Ammon's horn (tissue), 1 donor: ENCODE measurements at regions not wholly inside any gene's neighbourhood (a gene's known extent, or its start where the extent isn't known, plus 50 kb on each side); places are given as distances from the start of the nearest gene placed in this dataset.
"Not testable (repeated sequence)": the region's sequence is repeated elsewhere in the genome, so short reads cannot be mapped to it uniquely, and the experiment has no call there.

ENCODE experiments used
- DNase-seq: peaks from one replicate; pipeline ENCODE4 v3.0.0-alpha.2; 2016; ENCODE audit warnings: low spot score

- no peak for DNase-seq
These were observed 2347.1 kb downstream of the PCDH7 start for GRCh38 chr4:33067221-33067620.

GRCh38 chr4:33068539-33068938 lies 2348.4 kb downstream of the PCDH7 start:
- no peak for DNase-seq

GRCh38 chr4:33071535-33071934 lies 2351.4 kb downstream of the PCDH7 start:
- DNase-seq: no peak

DNA sequence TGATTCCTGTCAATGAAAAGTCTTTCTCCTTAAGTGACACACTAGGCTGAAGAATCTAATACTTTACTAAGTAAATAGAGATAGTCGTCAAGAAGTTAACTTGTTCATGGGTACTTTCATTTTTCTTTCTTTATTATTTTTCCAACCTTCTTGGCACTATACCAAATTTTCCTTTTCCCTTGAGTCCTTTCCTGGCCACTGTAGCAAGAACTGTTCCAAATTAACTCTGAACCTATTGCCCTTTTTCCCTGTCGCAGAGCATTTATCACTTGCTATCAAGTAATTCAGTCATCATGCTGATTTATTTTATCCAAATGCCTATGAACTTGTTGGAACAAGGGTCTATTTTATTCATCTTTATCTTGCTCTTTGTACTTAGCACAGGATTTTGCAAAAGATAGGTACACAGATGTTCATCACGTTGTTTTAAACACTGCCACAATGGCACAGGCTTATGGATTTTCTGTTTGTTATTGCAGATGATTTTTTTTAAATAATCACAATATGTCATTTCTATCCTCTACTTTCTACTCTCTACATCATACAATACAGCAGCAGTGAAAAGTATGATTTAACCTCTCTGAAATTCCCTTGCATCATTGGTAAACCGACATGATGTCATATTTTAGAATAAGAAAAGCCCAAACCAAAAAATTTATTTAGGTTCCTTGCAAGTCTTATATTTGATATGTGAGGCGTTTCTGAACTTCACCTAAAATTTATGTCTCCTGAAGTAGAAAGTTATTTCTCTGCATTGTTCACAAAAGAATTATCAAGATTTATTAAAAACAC lies 2352.3 kb downstream of the PCDH7 start:
- DNase-seq: no peak

- no peak for DNase-seq
These were observed 2353.6 kb downstream of the PCDH7 start for GRCh38 chr4:33073811-33074210.

- DNase-seq: no peak
These were observed 2358.0 kb downstream of the PCDH7 start for GRCh38 chr4:33078145-33078544.

- no peak for DNase-seq
These were observed 2360.1 kb downstream of the PCDH7 start for GRCh38 chr4:33080275-33080674.

GRCh38 chr4:33085709-33086108 lies 2365.5 kb downstream of the PCDH7 start:
- DNase-seq: no peak

DNA sequence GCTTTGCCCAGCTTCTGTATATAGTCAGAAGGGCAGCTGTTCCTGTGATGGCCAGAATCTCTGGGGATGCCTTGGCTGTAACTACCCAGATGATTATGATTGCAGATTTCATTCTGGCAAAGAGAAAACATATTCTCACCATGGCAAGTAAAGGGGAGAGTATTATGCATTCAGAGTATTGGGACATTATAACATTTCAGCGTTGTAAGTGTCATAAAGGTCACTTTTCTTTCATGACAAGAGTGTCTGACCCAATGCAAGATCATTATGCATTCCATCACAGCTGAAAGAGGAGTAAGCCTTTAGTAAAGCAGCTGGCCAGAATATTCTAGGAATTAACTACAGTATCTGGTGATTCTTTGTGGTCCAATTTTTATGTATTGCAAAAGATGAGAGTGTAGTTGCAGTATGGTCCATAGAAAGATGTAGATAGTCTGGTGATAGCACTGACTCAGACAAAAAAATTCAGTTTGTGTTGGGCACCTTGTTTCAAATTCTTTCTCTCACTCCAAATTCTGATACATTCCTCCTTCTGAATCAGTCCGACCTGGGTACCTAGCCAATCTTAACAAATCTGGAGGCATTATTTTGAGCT lies 2366.3 kb downstream of the PCDH7 start:
- no peak for DNase-seq

GRCh38 chr4:33088713-33089112 lies 2368.5 kb downstream of the PCDH7 start:
- DNase-seq: no peak

DNA sequence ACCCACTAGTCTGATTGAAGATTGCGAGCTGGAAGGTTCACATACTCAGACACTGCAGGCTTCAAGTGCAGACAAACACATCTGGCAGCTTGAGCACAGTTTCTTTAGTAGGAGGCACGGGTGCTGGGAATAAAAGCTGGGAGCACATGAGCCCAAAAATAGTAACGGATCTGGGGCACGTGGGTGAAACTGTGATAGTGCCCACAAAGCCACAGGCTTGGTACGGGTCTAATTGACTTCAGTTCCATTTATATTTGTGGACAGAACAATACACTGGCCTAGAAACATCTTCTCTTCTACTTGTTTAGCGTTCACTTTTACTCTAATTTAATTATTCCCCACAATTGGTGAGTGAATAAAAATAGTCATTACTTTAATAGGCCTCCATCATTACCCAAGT lies 2370.7 kb downstream of the PCDH7 start:
- no peak for DNase-seq

GRCh38 chr4:33091961-33092360 lies 2371.8 kb downstream of the PCDH7 start:
- no peak for DNase-seq

GRCh38 chr4:33104273-33104672 lies 2384.1 kb downstream of the PCDH7 start:
- DNase-seq: no peak

GRCh38 chr4:33107814-33108213 lies 2387.6 kb downstream of the PCDH7 start:
- DNase-seq: no peak

DNA sequence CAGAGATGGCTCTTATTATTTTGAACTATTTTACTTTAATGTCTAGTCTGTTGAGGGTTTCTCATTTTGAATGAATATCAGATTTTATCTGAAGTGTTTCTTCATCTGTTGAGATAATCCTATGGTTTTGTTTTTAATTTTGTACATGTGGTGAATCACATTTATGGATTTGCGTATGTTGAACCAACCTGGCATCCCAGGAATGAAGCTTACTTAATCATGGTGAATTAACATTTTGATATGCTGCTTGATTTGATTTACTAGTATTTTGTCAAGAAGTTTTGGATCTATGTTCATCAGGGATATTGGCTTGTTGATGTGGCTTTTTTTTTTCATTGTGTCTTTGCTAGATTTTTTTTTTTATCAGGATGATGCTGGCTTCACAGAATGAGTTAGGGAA lies 2390.9 kb downstream of the PCDH7 start:
- DNase-seq: no peak

GRCh38 chr4:33116871-33117270 lies 2396.7 kb downstream of the PCDH7 start:
- no peak for DNase-seq

GRCh38 chr4:33126002-33126401 lies 2405.8 kb downstream of the PCDH7 start:
- no peak for DNase-seq

GRCh38 chr4:33130662-33131061 lies 2410.5 kb downstream of the PCDH7 start:
- DNase-seq: not testable (repeated sequence)

DNA sequence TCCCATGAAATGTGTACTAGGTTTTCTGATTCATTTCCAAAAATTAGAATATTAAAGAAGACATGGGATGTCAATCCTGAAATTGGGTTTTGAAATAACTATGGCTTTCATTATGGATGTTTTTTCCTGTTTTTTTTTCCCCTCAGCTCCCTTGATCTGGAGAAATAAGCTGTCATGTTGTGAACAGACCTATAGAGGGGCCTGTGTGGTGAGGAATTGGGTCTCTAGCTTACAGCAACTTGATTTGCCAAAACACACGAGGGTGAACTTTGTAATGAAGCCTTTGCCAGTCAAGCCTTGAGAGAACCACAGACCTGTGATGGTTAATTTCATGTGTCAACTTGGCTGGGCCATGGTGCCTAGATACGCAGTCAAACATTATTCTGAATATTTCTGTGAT lies 2413.6 kb downstream of the PCDH7 start:
- DNase-seq: no peak

DNA sequence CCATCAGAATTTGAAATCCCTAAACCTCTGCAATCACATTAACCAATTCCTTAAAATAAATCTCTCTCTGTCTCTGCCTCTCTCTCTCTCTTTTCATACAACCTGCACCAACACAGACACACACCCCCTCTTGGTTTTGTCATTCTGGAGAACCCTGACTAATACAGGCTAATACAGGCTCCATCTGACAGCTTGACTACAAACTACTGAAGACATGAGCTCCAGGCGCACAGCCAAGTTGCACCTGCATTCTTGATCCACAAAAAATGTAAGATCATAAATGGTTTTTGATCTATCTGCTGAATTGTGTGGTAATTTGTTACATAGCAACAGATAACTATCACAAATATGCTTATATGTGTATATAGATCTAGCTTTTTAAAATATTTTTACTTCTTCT lies 2414.2 kb downstream of the PCDH7 start:
- no peak for DNase-seq

GRCh38 chr4:33149658-33150524 lies 2429.7 kb downstream of the PCDH7 start:
- no peak for DNase-seq

- DNase-seq: peak; percentile 3
These were observed 2430.3 kb downstream of the PCDH7 start for GRCh38 chr4:33150525-33150910.

DNA sequence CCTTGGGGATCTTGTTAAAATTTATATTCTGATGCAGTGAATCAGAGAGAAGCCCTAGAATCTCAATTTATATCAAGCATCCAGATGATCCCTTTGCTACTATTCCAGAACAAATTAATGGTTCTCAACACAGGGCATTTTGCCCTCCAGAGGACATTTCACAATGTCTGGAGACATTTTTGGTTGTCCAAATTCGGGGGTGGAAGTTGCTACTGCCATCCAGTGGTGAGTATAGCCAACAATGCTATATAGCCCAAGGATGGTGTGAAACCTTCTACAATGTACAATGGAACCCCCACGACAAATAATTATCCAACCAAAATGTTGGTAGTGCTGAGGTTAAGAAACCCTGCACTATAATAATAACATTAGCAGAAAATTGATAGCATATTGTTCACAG lies 2440.0 kb downstream of the PCDH7 start:
- no peak for DNase-seq
